ENCODE measurements at regions not wholly inside any gene's neighbourhood (a gene's known extent, or its start where the extent isn't known, plus 50 kb on each side); places are given as distances from the start of the nearest gene placed in this dataset.

GRCh38 chr17:74062234-74062633 lies 141.2 kb upstream of the RPL38 start:
- TF ChIP-seq POLR2A (IDR thresholded peaks at IDR 0.05): no peak
- TF ChIP-seq, protein P1, sequence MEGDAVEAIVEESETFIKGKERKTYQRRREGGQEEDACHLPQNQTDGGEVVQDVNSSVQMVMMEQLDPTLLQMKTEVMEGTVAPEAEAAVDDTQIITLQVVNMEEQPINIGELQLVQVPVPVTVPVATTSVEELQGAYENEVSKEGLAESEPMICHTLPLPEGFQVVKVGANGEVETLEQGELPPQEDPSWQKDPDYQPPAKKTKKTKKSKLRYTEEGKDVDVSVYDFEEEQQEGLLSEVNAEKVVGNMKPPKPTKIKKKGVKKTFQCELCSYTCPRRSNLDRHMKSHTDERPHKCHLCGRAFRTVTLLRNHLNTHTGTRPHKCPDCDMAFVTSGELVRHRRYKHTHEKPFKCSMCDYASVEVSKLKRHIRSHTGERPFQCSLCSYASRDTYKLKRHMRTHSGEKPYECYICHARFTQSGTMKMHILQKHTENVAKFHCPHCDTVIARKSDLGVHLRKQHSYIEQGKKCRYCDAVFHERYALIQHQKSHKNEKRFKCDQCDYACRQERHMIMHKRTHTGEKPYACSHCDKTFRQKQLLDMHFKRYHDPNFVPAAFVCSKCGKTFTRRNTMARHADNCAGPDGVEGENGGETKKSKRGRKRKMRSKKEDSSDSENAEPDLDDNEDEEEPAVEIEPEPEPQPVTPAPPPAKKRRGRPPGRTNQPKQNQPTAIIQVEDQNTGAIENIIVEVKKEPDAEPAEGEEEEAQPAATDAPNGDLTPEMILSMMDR (IDR thresholded peaks at IDR 0.05): no peak

GRCh38 chr17:74063439-74063838 lies 140.0 kb upstream of the RPL38 start:
- H3K9me3 ChIP-seq: no peaks in the 10 kb centered on the region
- peaks cover 0 to 76% (median 0%) of the 10 kb centered on the region in 4 donors for H3K27me3 ChIP-seq
- intact Hi-C loops (cut with DNase I): no loop called here
- no peak for DNase-seq
- TF ChIP-seq, protein P1 (IDR thresholded peaks at IDR 0.05): no peak
- no peak for TF ChIP-seq POLR2A (IDR thresholded peaks at IDR 0.05)
- 54 to 55% methylated on average over 5 to 9 of the region's 10 CpGs for WGBS, 2 donors
- H3K4me1 ChIP-seq: no peaks in the 10 kb centered on the region
- H3K36me3 ChIP-seq: no peaks in the 10 kb centered on the region
- no peak overlapping the region for H3K4me3 ChIP-seq
- no peak overlapping the region for H3K27ac ChIP-seq

More at GRCh38 chr17:74062234-74062633, 141.2 kb upstream of the RPL38 start:
- Histone ChIP-seq H3K4me3 (no peak overlapping the region), H3K27ac (no peak overlapping the region), H3K36me3 (no peaks in the 10 kb centered on the region), H3K9me3 (no peaks in the 10 kb centered on the region), H3K27me3 (peaks cover 0 to 88% (median 0%) of the 10 kb centered on the region in 4 donors), H3K4me1 (no peaks in the 10 kb centered on the region)
- DNase-seq: no peak
- intact Hi-C loops (cut with DNase I): no loop called here
- 77 to 79% methylated on average over 3 of the region's 3 CpGs for WGBS, 2 donors

- TF ChIP-seq, protein P1 (IDR thresholded peaks at IDR 0.05): no peak
- TF ChIP-seq POLR2A (IDR thresholded peaks at IDR 0.05): no peak
- 73 to 74% methylated on average over 3 of the region's 3 CpGs for WGBS, 2 donors
- Histone ChIP-seq H3K9me3 (peaks cover 0 to 14% (median 4%) of the 10 kb centered on the region in 3 donors), H3K27me3 (peaks cover 0 to 23% (median 0%) of the 10 kb centered on the region in 4 donors), H3K36me3 (no peaks in the 10 kb centered on the region), H3K27ac (no peak overlapping the region), H3K4me3 (no peak overlapping the region), H3K4me1 (no peaks in the 10 kb centered on the region)
- intact Hi-C loops (cut with DNase I): no loop called here
- no peak for DNase-seq
These were observed 133.1 kb upstream of the RPL38 start for GRCh38 chr17:74070374-74070773.

- Histone ChIP-seq H3K27me3 (peaks cover 0 to 18% (median 0%) of the 10 kb centered on the region in 4 donors), H3K9me3 (peaks cover 0 to 14% (median 4%) of the 10 kb centered on the region in 3 donors), H3K27ac (no peak overlapping the region), H3K36me3 (no peaks in the 10 kb centered on the region), H3K4me3 (no peak overlapping the region), H3K4me1 (no peaks in the 10 kb centered on the region)
- TF ChIP-seq POLR2A (IDR thresholded peaks at IDR 0.05): no peak
- TF ChIP-seq, protein P1 (IDR thresholded peaks at IDR 0.05): no peak
- DNase-seq: no peak
- WGBS, 2 donors: 72 to 79% methylated on average over 9 to 10 of the region's 12 CpGs
- intact Hi-C loops (cut with DNase I): no loop called here
These were observed 132.3 kb upstream of the RPL38 start for GRCh38 chr17:74070998-74071679.

- intact Hi-C loops (cut with DNase I): no loop called here
- no peak for TF ChIP-seq POLR2A (IDR thresholded peaks at IDR 0.05)
- TF ChIP-seq, protein P1 (IDR thresholded peaks at IDR 0.05): no peak
These were observed 131.1 kb upstream of the RPL38 start for GRCh38 chr17:74072340-74072739.

More at GRCh38 chr17:74072340-74072739, 131.1 kb upstream of the RPL38 start:
- no peaks in the 10 kb centered on the region for H3K36me3 ChIP-seq
- peaks cover 0 to 8% (median 0%) of the 10 kb centered on the region in 4 donors for H3K27me3 ChIP-seq
- 63 to 79% methylated on average over 4 of the region's 4 CpGs for WGBS, 2 donors
- no peak for DNase-seq
- no peak overlapping the region for H3K27ac ChIP-seq
- H3K9me3 ChIP-seq: peaks cover 0 to 14% (median 4%) of the 10 kb centered on the region in 3 donors
- H3K4me1 ChIP-seq: no peaks in the 10 kb centered on the region
- no peak overlapping the region for H3K4me3 ChIP-seq

All from esophagus squamous epithelium (tissue), 5 donors.